GM18511 (cell line): ENCODE measurements at regions not wholly inside any gene's neighbourhood (a gene's known extent, or its start where the extent isn't known, plus 50 kb on each side); places are given as distances from the start of the nearest gene placed in this dataset.
"Not testable (repeated sequence)": the region's sequence is repeated elsewhere in the genome, so short reads cannot be mapped to it uniquely, and the experiment has no call there.

Experiments used
- ATAC-seq: cut with Tn5 transposase; IDR thresholded peaks from one replicate; pipeline ENCODE4 v1.9.1; 2021; ENCODE audit warnings: mild to moderate bottlenecking, moderate library complexity; ENCODE audit not compliant: unreplicated experiment

- ATAC-seq = no peak
Measured at GRCh38 chr2:16066261-16067036, 126.1 kb downstream of the MYCN start.

GRCh38 chr2:16065272-16066069, 125.1 kb downstream of the MYCN start:
- ATAC-seq = not testable (repeated sequence)

GRCh38 chr2:16064745-16065144, 124.4 kb downstream of the MYCN start:
- no peak for ATAC-seq

- ATAC-seq = no peak
Measured at GRCh38 chr2:16063955-16064633, 123.7 kb downstream of the MYCN start.

GRCh38 chr2:16063251-16063850, 123.0 kb downstream of the MYCN start:
- no peak for ATAC-seq

GRCh38 chr2:16062471-16063250, 122.3 kb downstream of the MYCN start:
- no peak for ATAC-seq

GRCh38 chr2:16061441-16062217, 121.3 kb downstream of the MYCN start:
- no peak for ATAC-seq

GRCh38 chr2:16060936-16061338, 120.6 kb downstream of the MYCN start:
- ATAC-seq = no peak

- no peak for ATAC-seq
Measured at GRCh38 chr2:16060125-16060935, 120.0 kb downstream of the MYCN start.

GRCh38 chr2:16059393-16060016, 119.2 kb downstream of the MYCN start:
- ATAC-seq = no peak

- ATAC-seq = no peak
Measured at GRCh38 chr2:16058747-16059358, 118.5 kb downstream of the MYCN start.

- no peak for ATAC-seq
Measured at GRCh38 chr2:16058256-16058655, 117.9 kb downstream of the MYCN start.

GRCh38 chr2:16057661-16058060, 117.3 kb downstream of the MYCN start:
- ATAC-seq = no peak

- peak; percentile 94 for ATAC-seq
Measured at GRCh38 chr2:16055848-16056580, 115.7 kb downstream of the MYCN start.

- ATAC-seq = no peak
Measured at GRCh38 chr2:16053437-16054257, 113.3 kb downstream of the MYCN start.

- ATAC-seq = not testable (repeated sequence)
Measured at GRCh38 chr2:16052571-16053052, 112.3 kb downstream of the MYCN start.
